ENCODE measurements at regions not wholly inside any gene's neighbourhood (a gene's known extent, or its start where the extent isn't known, plus 50 kb on each side); places are given as distances from the start of the nearest gene placed in this dataset.

GRCh38 chr2:181125359-181125758 lies 145.0 kb downstream of the UBE2E3 start:
- TF ChIP-seq POLR2A (IDR thresholded peaks at IDR 0.05) (no peak), CTCF (IDR thresholded peaks at IDR 0.05) (no peak)

Measured in vagina (tissue), 2 donors.